Endothelial cell of umbilical vein (primary cell): ENCODE measurements at regions not wholly inside any gene's neighbourhood (a gene's known extent, or its start where the extent isn't known, plus 50 kb on each side); places are given as distances from the start of the nearest gene placed in this dataset.

Experiments used
- CTCF ChIP-seq, 2 donors: IDR thresholded peaks; 1 replicate in 1 of 2; 2 replicates in 1 of 2; pipeline ENCODE4 v1.5.1; 2011; ENCODE audit warnings: low read length in 2 of 2, mild to moderate bottlenecking in 2 of 2, moderate library complexity in 2 of 2, control low read depth in 1 of 2, inconsistent platforms in 1 of 2, low read depth in 1 of 2; ENCODE audit not compliant: insufficient read depth in 1 of 2; ENCODE audit errors: extremely low read depth in 1 of 2
- EZH2 ChIP-seq: IDR thresholded peaks from 2 replicates; pipeline ENCODE4 v1.6.1; 2012; ENCODE audit warnings: borderline replicate concordance, low read depth, mild to moderate bottlenecking, moderate library complexity, low read length, inconsistent platforms; ENCODE audit not compliant: severe bottlenecking
- FOS ChIP-seq: IDR thresholded peaks from 2 replicates; pipeline ENCODE4 v1.6.1; 2011; ENCODE audit warnings: mild to moderate bottlenecking, low read length, moderate library complexity, borderline replicate concordance; ENCODE audit not compliant: insufficient read depth
- GATA2 ChIP-seq: IDR thresholded peaks from 2 replicates; pipeline ENCODE4 v1.7.0; 2011; ENCODE audit warnings: low read depth, mild to moderate bottlenecking, moderate library complexity, mixed read lengths, low read length; ENCODE audit not compliant: insufficient read length, insufficient read depth
- JUN ChIP-seq: IDR thresholded peaks from 2 replicates; pipeline ENCODE4 v1.6.1; 2011; ENCODE audit warnings: borderline replicate concordance, low read depth; ENCODE audit not compliant: insufficient read length, insufficient read depth
- MYC ChIP-seq: IDR thresholded peaks from one replicate; pipeline ENCODE4 v1.6.1; 2011; ENCODE audit warnings: mild to moderate bottlenecking, low read depth, low read length
- POLR2A ChIP-seq: IDR thresholded peaks from 2 replicates; pipeline ENCODE4 v1.6.1; 2012; ENCODE audit warnings: low read depth, mild to moderate bottlenecking, control low read depth, low read length
- POLR2AphosphoS5 ChIP-seq: IDR thresholded peaks from 2 replicates; pipeline ENCODE4 v1.6.1; 2012; ENCODE audit warnings: low read depth, mild to moderate bottlenecking, control low read depth, low read length, moderate library complexity; ENCODE audit not compliant: insufficient read depth
- TF ChIP-seq, protein P1 (sequence below): IDR thresholded peaks from 2 replicates; pipeline ENCODE4 v1.6.1; 2011; ENCODE audit not compliant: insufficient read depth, insufficient read length

- TF ChIP-seq CTCF (IDR thresholded peaks at IDR 0.05; ENCODE audit: extremely low read depth in 1 of 2, insufficient read depth in 1 of 2, low read depth in 1 of 2, low read length in 2 of 2) (no peak), POLR2A (no peak), POLR2AphosphoS5 (no peak), EZH2 (no peak), GATA2 (no peak), JUN (no peak), MYC (no peak), FOS (no peak)
- TF ChIP-seq, protein P1, sequence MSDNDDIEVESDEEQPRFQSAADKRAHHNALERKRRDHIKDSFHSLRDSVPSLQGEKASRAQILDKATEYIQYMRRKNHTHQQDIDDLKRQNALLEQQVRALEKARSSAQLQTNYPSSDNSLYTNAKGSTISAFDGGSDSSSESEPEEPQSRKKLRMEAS: no peak
These were observed 505.1 kb upstream of the USP24 start for GRCh38 chr1:55720261-55720660.
